ENCODE measurements at regions not wholly inside any gene's neighbourhood (a gene's known extent, or its start where the extent isn't known, plus 50 kb on each side); places are given as distances from the start of the nearest gene placed in this dataset.

GRCh38 chr12:100737168-100737567 lies 57.4 kb upstream of the ANO4 start:
- TF ChIP-seq ATF2 (tag by site-specific recombination; IDR thresholded peaks at IDR 0.05; ENCODE audit: low read depth): no peak
- TF ChIP-seq ZNF138 (tag by site-specific recombination; IDR thresholded peaks at IDR 0.05; ENCODE audit: borderline replicate concordance): no peak
- TF ChIP-seq ZNF518A (tag by site-specific recombination; conservative IDR thresholded peaks at IDR 0.05; ENCODE audit: low read depth): no peak
- TF ChIP-seq ZNF449 (tag by site-specific recombination; IDR thresholded peaks at IDR 0.05): no peak
- no peak for TF ChIP-seq CTCF (tag by site-specific recombination; IDR thresholded peaks at IDR 0.05)
- no peak for TF ChIP-seq ZNF274 (IDR thresholded peaks at IDR 0.05; ENCODE audit: low read length)
- no peak for TF ChIP-seq ZNF274 (tag by site-specific recombination; IDR thresholded peaks at IDR 0.05; ENCODE audit: borderline replicate concordance)
- TF ChIP-seq PRDM1 (tag by site-specific recombination; IDR thresholded peaks at IDR 0.05): no peak
- TF ChIP-seq ZNF311 (tag by site-specific recombination; IDR thresholded peaks at IDR 0.05; ENCODE audit: borderline replicate concordance): no peak
- no peak for TF ChIP-seq ZNF324 (tag by site-specific recombination; IDR thresholded peaks at IDR 0.05)
- no peak for TF ChIP-seq REST (tag by site-specific recombination; IDR thresholded peaks at IDR 0.05)
